Right lung (tissue), 2 donors: ENCODE measurements at regions not wholly inside any gene's neighbourhood (a gene's known extent, or its start where the extent isn't known, plus 50 kb on each side); places are given as distances from the start of the nearest gene placed in this dataset.

ENCODE experiments used
- DNase-seq, 2 donors: peaks; one replicate each; pipeline ENCODE4 v3.0.0-alpha.2; 2013

DNA sequence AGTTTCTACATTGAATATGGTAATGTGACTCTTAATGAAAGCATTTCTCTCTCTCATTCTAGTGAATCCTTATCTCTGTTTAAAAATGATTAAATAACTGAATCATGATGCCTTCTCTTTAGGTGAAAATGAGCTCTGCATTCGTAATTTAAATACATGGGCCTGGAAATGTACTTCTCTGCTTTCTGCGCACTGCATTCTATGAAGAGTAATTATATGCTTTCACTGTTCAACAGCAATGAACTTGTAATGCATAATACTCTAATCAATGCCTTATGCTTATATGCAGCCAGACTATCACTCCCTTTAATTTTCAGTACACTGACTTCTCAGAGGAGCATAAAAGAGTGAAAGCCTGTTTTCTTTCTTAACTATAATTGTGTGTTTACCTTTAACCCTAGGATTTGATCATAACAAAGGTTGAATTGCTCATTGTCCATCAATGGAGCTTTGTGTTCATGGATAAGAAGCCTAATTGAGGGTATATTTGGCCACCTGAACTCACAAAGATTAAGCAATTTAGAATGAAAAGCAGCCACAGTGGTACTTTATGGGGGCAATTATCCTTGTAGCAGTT lies 330.8 kb upstream of the PDZRN3 start:
- DNase-seq: no peak

DNA sequence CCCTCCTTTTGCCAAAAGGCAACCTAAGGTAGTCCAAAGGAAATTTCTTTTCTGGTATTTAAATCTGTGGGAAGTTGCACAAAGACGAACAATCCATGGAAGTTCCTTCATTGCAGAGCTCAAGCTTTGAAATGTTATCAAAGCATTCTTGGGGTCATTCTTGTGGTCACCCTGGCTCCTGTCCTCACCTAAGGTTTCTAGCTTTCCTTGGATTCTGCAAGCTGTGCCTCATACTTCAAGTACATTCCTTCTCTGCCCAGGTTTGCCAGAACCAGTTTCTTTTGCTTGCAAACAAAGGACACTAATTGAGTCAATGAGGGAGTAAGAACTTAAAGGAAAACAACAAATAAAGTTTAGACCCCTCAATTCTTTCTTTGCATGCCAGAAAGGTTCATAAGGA lies 329.8 kb upstream of the PDZRN3 start:
- DNase-seq: no peak

DNA sequence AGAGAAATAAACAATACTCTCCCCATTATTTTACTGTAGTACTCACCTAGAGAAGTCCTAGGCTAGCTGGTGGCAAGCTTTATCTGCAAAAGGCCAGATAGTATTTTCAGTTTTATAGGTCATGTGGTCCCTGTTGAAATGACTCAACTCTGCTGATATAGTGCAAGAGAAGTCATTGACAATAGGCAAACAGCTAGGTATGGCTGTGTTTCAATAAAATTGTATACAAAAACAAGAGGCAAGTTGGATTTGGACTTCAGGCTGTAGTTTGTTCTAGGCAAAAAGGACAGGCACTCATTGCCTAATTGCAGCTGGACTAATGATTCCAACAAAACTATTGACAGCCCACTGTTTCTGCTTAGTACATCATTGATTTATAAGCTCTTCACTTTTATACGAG lies 328.0 kb upstream of the PDZRN3 start:
- no peak for DNase-seq

DNA sequence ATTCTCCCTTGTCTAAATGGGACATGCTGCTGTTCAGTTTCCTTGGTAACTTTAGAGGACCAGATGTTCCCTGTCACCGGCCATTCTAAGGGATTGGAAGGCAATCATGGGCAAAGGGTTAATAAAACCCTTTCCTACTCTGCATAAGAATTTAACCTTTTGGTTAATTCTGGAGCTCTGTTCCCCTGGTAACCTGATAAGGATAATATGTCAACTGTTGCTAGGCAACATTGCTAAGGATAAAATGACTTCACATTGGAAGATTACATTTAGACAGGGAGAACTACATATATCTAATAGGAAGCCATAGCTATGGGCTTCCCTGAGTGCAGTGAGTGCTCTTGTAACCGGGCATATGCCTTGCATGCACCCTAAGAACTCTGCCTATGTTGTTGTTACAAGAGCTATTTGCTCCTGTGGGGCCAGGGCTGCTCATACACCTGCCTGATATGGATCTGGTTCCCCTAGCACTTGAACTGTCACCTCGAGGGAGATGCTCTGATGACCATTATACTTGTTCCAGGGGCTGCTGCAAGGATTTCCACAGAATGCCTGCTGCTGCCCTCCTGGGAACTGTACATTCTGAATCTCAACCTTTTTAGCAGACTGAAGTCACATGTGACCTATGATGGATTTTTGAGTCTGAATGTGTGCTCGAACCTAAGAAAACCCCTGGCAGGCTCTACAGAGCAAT lies 326.3 kb upstream of the PDZRN3 start:
- peak; percentile 29 to 57 for DNase-seq

DNA sequence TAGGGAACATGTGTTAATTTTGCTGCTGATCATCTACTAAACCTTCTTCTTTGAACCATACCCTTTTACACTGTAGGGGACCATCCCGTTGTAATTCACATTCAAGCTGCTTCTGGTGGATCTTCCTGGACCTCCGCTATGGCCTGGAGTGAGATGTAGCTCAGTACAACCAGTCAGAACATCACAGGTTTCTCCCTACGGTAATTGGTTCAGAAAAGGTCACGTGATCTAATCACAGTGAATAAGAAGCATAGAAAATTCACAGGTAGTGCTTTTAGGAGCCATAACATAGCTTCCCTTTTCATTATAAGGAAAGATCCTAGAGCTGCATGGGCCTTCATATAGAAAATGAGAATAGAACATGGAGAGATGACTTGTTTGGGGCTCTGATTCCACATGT lies 320.8 kb upstream of the PDZRN3 start:
- no peak for DNase-seq

DNA sequence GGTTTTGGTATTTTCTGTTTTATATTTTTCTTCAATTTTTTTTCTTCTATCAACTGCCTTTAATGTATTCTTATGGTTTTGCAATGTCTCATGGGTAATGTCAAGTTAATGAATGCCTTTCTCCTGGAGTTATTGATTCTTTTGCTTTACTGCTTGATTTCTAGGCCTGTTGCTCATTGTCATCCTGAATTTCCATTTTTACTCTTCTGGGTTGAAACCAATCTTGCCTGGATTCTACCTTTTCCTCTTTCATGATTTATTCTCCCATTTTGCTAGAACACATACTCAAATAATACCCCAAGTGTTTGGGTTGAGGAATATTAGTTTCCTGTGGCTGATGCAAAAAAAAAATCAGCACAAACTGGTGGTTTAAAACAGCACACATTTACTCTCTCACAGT lies 315.2 kb upstream of the PDZRN3 start:
- no peak for DNase-seq

DNA sequence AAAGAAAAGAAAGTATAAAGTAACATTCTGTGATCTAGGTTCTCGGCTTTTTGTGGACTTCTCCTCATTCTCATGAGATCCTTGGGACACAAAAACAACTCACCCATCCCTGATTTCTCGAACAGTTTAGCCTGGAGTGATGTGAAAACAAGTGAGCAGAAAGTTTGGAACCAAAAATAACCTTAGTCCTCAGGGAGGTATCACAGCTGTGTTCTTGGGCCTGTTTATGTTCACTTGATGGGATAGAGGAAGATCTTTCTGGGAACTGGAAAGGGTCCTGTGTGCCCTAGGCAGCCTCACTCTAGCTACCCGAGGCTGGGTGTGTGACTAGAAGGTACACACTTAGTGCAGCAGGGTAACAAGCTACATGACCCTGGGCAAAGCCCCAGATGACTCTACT lies 308.8 kb upstream of the PDZRN3 start:
- DNase-seq: no peak

DNA sequence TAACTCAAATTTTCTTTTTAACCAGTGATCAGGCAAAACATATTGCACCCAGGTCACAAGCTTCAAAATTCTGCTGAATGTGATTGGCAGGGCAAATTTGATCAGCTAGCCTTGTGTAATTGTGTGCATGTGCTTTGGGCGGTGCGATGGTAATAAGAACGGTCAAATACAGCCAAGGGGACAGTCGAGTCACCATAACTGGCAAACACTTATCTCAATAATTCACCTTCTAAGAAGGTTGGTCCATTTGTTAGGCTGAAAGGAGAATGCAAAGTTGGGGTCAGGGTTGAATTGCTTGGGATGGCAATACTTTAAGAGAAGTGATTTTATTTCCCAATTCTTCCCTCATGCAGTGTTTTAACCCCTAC lies 302.4 kb upstream of the PDZRN3 start:
- no peak for DNase-seq

DNA sequence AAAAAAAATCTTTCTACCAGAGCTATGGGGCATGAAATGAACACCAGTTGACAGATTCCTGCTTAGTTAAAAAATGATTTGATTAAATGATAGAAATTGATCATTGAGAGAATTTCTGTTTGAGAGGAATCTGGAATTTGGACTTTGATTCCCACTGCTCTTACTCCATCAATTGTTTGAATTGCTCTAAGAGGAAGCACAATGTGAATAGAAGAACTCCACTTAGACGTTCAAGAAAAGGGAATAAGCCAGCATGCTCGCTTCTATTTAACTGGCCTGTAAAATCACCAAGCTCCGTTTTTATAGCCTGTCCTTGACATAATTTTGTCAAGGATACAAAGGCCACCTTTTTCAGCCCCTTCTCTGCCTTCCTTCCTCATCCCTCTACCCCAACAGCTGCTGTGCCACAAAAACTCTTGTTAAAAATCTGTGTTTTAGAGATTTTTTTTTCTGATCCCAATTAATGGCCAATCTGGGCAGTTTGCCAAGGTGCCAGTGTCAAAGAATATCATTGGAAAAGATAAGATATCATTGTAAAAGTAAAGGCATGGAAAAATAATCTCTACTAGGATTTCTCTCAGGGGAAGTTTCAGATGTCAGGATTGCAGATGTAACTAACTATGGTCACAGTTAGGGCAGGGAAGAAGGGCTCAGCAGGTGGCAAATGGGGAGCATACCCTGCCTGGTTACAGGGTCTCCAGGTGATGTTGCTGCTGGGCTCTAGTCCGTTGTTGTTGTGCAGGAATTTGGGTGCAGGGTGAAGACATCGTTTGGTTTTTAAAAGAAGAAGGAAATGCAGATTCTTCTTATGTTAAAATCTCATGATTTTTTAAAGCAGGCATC lies 301.8 kb upstream of the PDZRN3 start:
- DNase-seq: no peak

DNA sequence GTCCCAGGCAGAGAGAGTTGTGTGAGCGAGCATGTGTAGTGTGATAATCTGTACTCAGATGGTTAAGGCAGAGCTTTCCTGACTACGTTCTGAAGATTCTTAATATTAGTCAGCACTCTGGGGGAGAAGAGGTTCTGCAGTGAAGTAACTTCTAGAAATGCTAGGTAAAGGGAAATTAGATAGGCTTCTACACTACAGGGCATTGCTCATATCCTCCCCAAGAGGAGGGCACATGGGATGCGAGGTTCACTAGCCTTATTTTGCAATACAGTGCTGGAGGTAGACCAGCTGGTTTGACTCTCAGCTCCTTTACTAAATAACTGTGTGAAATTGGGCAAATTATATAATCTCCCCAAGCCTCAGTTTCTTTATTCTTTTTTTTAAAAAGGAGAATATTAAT lies 300.3 kb upstream of the PDZRN3 start:
- DNase-seq: no peak

DNA sequence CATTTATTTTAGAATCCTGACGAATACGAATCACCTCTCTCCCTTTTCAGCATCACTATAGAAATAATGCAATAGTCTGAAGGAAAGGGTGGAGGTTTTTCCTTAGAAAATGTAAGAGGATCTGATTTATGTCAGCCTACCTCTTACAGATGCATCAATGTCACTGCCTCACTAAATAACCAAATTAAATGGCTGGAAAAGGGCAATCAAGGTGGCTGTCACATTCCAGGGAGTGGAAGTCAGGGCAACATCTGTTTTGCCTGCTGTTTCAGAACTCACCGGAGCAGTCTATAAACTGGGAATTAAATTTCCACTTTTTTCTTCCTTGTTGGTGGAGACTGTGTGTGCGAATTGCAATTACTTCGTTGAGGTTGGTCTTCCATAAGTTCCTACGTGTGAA lies 299.3 kb upstream of the PDZRN3 start:
- no peak for DNase-seq

DNA sequence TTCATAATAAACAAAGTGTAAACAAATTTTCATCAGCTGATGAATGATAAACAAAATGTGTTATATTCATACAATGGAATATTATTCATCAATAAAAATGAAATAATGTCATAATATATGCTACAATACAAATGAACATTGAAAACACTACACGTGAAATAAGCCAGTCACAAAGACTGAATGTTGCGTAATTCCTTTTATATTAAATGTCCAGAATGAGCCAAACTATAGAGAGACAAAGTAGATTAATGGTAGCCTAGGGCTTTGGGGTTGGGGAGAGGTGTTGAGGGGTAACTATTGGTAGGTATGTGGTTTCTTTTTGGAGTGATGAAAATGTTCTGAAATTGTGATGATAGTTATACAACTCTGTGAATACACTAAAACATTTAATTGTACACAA lies 292.9 kb upstream of the PDZRN3 start:
- DNase-seq: no peak

DNA sequence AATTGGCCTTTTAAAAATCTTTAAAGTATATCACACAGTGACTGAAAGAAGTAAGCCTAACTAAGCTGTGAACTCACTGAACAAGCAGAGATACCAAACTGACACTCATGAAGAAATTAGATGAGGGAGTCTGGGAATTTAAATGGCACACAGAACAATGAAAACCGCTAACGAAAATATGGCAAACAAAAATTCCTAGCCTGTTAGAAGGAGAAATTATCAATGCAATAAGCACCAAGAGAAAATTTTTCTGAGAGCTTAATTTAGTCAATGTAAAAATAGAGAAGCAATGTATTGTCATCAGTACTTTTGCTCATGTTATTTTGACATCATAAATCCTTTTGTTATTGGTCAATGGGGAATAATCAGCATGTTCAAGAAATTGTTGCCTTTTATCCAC lies 291.1 kb upstream of the PDZRN3 start:
- DNase-seq: no peak

DNA sequence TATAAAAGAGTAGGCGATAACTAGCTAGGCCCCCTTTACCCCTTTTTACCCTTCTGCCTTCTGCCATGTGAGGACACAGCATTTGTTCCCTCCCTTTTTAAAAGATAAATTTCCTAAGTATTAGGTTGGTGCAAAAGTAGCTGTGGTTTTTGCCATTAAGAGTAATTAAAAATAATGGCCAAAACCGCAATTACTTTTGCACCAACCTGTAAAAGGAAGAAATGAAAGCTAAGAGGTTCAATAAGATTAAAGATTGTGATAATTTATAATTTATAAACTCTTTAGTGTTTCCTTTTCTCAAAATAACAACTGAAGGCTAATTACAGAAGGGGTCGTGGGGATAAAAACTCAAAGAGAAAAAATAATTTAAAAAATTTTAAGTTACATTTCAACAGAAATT lies 283.5 kb upstream of the PDZRN3 start:
- DNase-seq: no peak

DNA sequence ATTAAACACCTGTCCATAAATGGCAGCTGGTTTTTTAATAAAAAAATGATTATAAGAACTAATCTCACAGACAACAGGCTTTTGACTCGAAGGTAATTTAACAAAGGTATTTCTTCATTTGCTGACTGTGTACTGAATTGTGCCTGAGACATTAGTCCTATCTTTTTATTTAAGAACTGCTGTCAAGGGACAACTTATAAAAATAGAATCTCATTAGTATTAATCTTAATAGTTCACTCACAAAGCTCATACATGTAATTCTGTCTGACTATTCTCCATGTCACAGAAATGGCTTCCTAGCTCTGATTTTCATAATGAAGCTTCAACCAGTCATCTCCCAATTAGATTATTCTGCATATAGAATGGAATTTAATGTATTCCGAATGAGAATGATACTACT lies 276.9 kb upstream of the PDZRN3 start:
- no peak for DNase-seq

DNA sequence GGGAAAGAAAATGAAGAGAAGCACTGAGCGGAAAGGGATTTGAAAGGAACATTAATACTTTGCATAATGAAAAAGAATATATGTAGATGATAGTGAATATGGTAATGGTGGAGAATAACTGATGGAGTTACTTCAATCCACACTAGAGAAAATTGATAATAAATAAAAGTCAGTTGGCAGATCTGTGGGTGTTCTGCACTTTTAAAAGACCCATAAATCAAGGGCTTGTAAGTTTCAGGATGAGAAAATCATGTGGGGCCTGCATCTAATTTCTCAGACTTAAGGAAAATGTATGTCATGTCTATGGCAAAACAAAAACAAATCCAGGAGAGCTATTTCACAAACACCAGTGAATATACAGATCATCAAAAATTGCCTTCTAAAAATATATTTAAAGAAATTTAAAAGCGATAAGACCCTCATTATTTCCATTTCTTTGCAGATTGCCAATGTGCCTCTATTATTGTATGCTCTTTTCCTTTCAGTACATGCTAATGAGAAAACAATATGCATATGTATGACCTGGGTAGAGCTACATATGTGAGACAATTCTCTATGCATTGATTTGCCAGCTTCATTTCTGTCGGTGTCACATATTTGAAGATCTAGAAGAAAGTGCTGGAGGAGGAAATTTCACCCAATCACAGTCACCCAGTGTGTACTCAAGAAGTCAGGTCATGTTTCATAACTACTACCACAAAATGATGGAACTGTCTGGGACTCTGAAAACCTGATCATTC lies 269.9 kb upstream of the PDZRN3 start:
- DNase-seq: no peak

DNA sequence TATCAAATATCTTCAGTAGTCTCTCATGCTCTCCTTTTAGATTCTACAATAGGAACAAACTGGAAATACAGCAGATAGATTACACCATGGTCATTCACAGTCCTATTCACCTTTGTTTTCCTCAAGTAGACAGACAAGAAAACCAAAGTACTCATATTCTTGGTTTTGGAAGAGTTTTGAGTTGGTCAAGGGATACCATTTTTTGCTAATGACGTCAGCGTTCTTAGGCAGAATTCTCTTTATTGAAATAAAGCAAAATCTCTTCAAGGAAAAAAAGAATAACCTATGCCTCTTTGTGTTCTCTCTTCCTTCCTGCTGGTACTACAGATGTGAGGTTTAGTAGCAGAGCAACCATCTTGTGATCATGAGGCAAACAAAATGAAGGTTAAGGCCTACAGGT lies 268.3 kb upstream of the PDZRN3 start:
- DNase-seq: no peak

DNA sequence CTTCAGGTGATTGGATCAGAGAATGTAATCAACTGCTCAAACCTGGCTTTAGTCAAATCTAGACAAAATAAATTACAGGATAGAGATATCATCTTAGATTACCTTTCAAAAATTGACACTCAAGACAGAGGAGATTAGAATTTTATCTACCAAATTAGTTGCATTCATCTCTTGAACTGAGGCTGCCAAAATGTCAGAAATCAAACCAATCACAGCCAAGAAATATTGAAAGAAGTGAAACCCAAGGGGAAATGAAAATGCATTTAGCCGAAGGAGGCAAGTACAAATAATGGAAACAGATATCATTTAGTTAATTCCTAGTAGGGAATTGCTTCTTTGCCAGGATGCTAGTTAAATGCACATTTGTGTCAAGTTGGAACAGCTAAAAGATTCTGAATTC lies 261.1 kb upstream of the PDZRN3 start:
- DNase-seq: no peak

DNA sequence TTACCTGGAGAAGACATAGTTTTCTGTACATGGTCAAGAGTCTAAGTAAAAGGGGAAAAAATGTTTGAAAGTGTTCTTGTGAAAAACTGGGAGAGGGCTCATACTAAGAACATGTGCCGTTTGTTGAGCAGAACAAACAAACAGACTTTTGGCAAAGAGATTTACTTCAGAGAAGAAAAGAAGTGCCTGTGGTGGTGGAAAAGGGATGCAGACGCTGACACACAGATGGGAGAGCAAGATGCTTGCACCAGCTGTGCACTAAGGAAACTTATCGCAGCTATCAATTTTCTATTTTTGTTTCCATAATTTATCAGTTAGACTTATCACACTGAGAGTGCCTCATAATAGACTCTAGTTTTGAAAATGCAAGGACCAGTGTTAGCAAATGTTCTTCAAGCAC lies 259.6 kb upstream of the PDZRN3 start:
- DNase-seq: no peak

DNA sequence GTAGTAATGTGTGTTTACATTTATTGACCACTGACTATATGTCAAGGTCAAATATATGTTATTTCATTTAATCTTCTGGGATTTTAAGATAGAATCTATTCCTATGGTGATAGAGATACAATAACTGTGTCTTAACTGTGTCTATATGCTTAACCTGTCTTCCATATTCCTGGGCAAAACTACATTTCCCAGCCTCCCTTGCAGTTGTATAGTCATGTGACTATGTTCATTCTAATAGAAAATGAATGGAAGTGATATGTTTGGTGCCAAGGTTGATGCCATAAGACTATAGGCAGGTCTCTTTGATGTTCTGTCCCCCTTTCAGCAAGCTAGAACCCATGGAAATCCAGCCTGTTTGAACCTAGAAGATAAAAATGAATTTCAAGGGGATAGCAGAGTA lies 258.8 kb upstream of the PDZRN3 start:
- no peak for DNase-seq

DNA sequence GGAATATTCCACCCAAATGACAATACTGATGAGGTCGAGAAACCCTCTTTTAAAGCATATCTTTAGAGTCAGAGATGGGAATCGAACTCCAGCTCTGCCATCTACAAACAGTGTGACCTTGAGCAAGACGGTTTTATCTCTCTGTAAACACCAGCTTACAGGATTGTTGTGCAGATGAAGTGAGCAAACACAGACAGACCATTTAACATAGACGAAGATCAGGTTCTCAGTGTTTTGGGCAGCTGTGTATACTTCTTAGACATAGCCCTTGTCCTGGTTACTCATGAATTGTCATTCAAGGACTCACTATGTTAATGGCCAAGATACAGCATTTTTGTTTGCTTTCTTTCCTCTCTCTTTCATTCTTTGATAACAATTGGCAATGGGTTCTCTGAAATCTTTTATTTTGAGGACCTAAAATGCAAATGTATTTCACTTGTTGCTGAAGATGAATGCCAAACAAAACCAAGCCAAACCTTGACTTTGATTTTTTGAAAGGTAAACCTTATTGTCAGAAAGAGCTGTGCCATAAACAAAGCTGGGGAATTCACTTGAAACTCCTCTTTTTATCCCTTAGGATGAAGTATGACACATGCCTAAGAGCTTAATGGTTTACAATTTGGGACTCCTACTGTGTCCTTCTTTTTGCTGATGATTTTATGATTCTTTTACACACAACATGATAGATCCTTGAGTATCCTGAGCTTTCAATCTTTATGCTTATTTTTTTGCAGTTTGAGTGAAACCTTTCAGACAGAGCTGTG lies 250.0 kb upstream of the PDZRN3 start:
- no peak for DNase-seq

DNA sequence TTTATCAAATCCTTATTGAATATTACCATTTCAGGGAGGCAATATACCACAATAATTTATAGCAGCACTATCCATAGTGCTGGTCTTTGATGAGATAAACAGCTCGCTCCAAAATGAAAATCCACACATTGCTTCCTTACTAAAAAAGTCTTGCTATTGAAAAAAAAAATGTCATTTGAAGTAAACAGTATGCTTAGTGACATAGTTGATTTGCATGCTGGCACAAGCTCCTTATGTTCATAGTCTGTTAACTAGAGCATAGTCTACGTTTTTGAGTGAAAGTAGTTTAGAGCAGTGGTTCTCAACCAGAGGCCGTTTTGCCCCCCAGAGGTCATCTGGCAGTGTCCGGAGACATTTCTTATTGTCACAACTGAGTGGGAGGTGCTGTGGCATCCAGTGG lies 249.4 kb upstream of the PDZRN3 start:
- DNase-seq: no peak
